BE2C (cell line): ENCODE measurements at regions not wholly inside any gene's neighbourhood (a gene's known extent, or its start where the extent isn't known, plus 50 kb on each side); places are given as distances from the start of the nearest gene placed in this dataset.

ENCODE experiments used
- DNase-seq: peaks from one replicate; pipeline ENCODE4 v3.0.0-alpha.2; 2020
- H3K27me3 ChIP-seq: fragments of 250-450 bp; sonication (Bioruptor Pico); 2 replicates; pipeline ENCODE4 v1.5.1; 2020; ENCODE audit warnings: mild to moderate bottlenecking
- H3K36me3 ChIP-seq: fragments of 250-450 bp; sonication (Bioruptor Pico); 2 replicates; pipeline ENCODE4 v1.5.1; 2020; ENCODE audit warnings: mild to moderate bottlenecking
- H3K4me1 ChIP-seq: fragments of 250-450 bp; sonication (Bioruptor Pico); 2 replicates; pipeline ENCODE4 v1.5.1; 2020
- H3K4me3 ChIP-seq: 2 replicates; pipeline ENCODE4 v1.5.1; 2011; ENCODE audit warnings: low read depth, low read length
- H3K9me3 ChIP-seq: fragments of 250-450 bp; sonication (Bioruptor Pico); 2 replicates; pipeline ENCODE4 v1.5.1; 2020
- TF ChIP-seq, protein P1 (sequence below): IDR thresholded peaks from 2 replicates; pipeline ENCODE4 v1.5.1; 2012; ENCODE audit warnings: mild to moderate bottlenecking, low read depth, low read length

DNA sequence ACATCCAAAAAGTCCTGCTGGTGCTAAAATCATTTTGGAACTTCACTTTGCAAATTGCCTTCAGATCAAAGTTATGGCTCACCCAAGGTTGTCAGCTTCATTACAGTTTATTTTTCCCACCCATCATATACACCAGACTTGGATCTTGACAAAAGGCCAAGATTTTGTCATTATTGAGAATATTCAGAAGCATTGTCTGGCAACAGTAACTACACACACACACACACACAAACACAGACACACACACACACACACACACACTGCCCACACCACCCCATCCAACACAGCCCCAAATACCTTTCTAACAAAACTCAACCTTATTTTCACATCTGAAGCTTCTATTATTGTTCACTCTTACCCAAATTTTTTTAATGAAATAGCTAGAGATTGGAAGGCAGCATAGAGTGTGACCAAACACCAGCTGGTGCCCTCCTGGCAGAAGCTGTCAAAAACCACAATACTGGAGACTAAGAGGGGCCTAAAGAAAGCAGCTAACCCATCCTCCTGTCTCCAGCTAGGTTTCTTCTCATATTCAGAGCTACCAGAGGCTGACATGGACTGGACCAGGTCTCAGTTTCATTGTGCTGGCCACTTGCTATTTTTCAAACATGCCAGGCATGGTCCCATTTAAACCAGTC, 139.1 kb upstream of the ZC3H11B start:
- H3K4me3 ChIP-seq: no peak overlapping the region
- no peak for DNase-seq
- no peaks in the 10 kb centered on the region for H3K27me3 ChIP-seq
- H3K4me1 ChIP-seq: peaks cover 4% of the 10 kb centered on the region
- H3K36me3 ChIP-seq: no peaks in the 10 kb centered on the region
- no peaks in the 10 kb centered on the region for H3K9me3 ChIP-seq
- TF ChIP-seq, protein P1, sequence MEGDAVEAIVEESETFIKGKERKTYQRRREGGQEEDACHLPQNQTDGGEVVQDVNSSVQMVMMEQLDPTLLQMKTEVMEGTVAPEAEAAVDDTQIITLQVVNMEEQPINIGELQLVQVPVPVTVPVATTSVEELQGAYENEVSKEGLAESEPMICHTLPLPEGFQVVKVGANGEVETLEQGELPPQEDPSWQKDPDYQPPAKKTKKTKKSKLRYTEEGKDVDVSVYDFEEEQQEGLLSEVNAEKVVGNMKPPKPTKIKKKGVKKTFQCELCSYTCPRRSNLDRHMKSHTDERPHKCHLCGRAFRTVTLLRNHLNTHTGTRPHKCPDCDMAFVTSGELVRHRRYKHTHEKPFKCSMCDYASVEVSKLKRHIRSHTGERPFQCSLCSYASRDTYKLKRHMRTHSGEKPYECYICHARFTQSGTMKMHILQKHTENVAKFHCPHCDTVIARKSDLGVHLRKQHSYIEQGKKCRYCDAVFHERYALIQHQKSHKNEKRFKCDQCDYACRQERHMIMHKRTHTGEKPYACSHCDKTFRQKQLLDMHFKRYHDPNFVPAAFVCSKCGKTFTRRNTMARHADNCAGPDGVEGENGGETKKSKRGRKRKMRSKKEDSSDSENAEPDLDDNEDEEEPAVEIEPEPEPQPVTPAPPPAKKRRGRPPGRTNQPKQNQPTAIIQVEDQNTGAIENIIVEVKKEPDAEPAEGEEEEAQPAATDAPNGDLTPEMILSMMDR: no peak

DNA sequence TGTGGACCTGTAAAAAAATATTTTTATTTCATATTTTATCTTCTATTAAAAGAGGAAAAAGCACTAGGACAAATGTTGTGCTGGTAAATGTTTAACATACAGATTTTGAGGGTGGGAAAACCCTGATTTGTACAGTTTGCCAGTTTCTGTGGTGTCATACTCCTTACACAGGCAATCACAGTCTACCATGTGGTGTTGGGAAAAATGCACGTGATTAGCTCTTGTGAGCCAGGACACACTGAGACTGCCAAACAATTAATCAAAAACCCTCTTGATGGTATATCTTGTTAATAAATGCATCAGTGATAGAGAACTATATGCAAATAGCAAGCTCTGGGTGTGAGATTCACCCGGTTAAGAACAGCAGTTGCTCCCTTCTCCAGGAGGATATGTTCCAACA, 136.5 kb upstream of the ZC3H11B start:
- TF ChIP-seq, protein P1: no peak
- DNase-seq: no peak
- no peaks in the 10 kb centered on the region for H3K4me1 ChIP-seq

DNA sequence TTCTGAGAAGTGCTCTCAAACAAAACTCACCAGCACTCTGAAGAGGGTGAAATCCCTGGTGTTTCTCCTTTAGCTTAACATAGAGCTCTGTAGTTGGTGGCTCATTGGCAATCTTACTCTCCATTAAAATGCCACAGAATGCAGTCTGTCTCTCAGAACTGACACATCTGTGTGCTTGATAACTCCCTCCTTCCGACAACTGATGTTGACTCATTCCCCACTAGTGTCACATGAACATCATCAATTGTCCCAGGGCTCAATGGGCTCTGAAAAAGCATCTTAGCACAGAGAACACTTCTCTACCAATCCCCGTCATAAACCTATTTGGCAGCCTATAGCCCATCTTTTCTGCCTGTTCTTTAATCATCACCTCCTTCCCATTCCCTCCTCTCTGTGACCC, 133.2 kb upstream of the ZC3H11B start:
- no peak for DNase-seq
- no peak overlapping the region for H3K4me3 ChIP-seq
- H3K27me3 ChIP-seq: no peaks in the 10 kb centered on the region
- H3K36me3 ChIP-seq: no peaks in the 10 kb centered on the region
- H3K4me1 ChIP-seq: no peaks in the 10 kb centered on the region
- no peaks in the 10 kb centered on the region for H3K9me3 ChIP-seq
- TF ChIP-seq, protein P1: no peak

More for the DNA sequence above, 136.5 kb upstream of the ZC3H11B start:
- Histone ChIP-seq H3K36me3 (no peaks in the 10 kb centered on the region), H3K27me3 (no peaks in the 10 kb centered on the region), H3K9me3 (no peaks in the 10 kb centered on the region), H3K4me3 (no peak overlapping the region)

DNA sequence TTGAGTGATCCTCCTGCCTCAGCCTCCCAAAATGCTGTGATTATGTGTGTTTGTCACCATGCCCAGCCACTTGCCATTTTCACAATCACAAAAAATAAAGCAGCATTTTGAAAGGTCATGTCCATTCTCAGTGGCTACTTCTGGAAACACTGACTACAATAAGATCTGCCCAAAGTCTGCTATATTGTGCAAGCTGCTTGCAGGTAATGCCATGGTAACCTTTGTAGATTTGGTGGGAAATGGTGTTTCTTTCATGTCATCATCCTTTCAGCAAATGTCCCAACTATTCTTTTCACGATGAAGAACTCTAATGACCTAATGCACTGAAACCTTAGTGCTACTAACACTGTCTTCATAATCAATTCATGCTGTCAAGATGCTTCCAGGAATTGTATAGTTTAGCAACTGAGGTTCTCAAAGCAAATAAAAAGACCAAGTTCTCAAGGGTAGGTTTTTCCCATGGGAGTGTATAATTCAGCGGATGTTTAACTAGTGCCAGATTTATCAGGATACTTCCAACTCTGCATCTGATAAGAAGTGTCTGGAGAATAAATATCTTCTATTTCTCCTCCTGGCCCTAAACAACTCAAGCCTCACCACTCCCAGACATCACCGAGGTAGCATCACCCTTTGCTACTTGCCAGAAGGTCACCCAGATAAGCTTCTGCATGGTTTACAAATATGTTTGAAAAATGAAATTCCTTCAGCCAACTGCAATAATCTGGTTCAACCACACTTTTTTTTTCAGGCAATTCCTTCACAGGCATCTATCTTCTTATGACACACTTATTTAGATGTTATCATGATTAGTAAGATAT, 132.0 kb upstream of the ZC3H11B start:
- Histone ChIP-seq H3K4me3 (no peak overlapping the region), H3K36me3 (no peaks in the 10 kb centered on the region), H3K27me3 (no peaks in the 10 kb centered on the region), H3K9me3 (no peaks in the 10 kb centered on the region), H3K4me1 (no peaks in the 10 kb centered on the region; the same call in 1 of the 2 replicates)
- no peak for DNase-seq
- TF ChIP-seq, protein P1: no peak

DNA sequence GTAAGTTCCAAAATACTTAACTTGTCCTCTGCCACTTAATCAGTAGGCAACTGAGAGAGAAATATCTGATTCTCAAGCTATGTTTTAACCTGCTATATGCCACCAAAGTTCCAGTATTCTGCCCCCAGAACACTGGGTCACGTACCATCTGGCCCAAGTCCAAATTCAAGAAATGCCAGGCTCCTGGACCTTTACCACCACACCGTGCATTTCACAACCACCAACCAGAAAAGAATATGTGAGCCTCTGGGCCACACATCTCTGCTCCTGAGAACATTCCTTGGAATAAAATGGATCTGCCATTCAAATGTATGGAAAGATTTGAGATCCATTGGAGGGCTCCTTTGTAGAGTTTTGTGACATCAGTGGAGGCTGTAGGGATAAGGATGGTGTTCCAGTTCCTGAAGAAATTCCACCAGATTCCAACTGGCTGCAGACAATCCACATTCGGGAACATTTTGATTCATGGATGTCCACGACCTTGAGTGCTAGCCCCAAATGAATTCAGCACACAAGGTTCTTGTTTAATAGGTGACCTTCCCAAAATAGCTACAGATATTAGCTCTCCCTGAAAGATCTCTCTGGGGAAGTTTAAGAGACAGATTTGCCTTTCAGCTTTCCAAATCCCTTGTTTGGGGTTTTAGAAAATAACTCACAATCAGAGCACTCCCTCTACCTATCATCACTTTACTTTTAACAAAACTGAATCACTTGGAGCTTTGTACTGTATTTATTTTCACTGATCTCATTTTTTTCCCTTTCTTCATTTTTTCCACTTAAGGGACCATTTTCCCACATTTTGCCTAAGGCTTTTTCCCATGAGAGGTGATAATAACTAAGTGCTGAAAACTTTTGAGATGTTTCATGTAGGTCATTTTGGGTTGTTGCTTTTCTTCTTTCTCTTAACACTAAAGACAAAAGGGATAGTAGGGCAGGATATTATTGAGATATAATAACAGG, 128.4 kb upstream of the ZC3H11B start:
- no peaks in the 10 kb centered on the region for H3K9me3 ChIP-seq
- TF ChIP-seq, protein P1: no peak
- H3K36me3 ChIP-seq: no peaks in the 10 kb centered on the region
- no peaks in the 10 kb centered on the region; the same call in 1 of the 2 replicates for H3K4me1 ChIP-seq
- no peak for DNase-seq
- no peaks in the 10 kb centered on the region for H3K27me3 ChIP-seq
- no peak overlapping the region for H3K4me3 ChIP-seq
